GM18502 (cell line): ENCODE measurements at regions not wholly inside any gene's neighbourhood (a gene's known extent, or its start where the extent isn't known, plus 50 kb on each side); places are given as distances from the start of the nearest gene placed in this dataset.
A peak's percentile ranks its signal among the peaks of the same experiment; 100 is the strongest.
"Not testable (repeated sequence)": the region's sequence is repeated elsewhere in the genome, so short reads cannot be mapped to it uniquely, and the experiment has no call there.

Source experiments
- ATAC-seq: cut with Tn5 transposase; IDR thresholded peaks from one replicate; pipeline ENCODE4 v1.9.1; 2021; ENCODE audit warnings: mild to moderate bottlenecking; ENCODE audit not compliant: unreplicated experiment, poor library complexity

DNA sequence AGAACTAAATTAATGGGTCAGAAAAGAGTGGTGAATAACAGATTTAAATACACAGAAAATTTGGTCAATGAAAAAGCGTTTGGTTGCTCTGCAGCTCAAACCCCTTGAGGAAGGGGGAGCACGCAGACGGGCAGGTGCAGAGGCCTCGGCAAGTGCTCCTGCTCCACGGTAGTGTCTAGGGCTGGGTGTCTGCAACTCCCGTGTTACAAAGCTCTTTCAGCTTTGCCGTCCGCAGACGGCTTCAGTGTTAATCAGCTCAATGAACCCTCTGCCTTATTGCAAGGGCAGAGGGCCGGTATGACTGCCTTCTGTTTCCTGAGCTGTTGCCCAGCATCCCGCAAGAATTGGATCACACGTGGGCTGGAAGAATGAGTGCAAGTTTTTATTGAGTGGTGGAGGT is 125.7 kb upstream of the TRHDE start:
- no peak for ATAC-seq

DNA sequence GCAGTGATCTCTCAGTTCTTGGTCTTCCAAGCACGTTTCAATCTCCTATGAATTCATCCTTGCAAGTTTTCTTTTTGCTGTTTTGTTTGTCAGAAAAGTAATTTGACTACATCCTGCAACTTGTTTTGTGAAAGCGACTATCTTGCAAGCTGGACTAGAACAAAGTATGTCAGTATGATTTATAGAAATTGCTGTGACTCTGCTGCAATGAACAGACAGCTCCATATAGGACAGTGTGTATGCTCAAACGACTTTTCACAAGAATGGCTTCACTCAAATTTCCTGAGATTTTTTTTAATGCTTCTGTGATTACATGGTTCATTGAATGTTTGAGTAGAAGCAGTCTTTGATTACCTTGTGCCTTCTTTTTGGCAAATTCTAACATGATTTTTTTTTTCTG is 123.5 kb upstream of the TRHDE start:
- no peak for ATAC-seq

DNA sequence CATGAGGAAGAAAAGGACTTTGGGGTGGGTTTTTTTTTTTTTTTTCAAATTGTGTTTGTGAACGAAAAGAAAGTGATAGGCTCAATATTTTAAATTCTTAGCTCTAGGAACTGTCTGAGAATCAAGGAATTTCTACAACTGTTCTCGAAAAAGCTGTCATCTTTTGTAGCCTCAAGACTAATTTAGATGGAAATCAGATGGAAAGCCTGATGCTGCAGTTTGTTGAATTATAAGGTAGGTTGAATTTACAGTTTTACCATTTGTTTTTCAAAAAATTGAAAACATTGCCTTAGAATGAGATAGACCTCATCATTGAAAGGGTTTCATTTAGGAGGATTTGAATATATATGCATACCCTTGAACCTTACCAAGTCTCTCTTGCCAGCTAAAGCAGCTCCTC is 109.3 kb upstream of the TRHDE start:
- ATAC-seq: no peak

DNA sequence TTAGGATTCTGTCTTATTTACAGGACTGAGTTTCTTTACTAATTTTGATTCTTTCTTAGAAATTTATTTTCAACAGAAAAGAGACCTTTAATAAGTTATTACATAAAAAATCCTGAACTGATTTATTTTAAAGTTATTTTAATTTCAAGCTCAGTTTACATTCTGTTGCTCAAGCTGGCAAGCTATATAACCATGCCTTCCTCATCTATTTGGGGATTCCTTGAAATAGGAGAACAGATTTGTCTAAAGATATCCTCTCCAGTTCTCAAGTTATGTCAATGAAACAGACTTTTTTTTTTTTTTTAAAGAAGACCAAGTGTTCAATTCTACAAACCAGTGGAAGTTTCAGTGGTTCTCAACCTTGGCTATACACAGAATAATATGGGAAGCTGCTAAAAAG is 103.3 kb upstream of the TRHDE start:
- no peak for ATAC-seq

DNA sequence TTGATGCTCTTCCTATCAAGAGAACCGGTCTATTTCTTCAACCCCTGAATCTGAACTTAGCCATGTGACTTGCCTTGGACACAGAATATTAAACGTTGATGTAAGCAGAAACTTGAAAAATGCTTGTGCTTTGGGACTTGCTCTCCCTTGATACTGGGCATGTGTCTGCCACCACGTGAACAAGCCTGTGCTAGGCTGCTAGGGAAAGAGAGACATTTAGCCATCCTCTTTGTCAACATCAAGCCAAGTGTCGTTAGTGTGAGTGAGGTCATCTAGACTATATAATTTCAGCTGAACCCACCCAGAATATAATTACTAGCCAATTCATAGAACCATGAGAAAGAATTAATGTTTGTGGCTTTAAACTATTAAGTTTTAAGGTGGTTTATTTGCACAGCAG is 98.2 kb upstream of the TRHDE start:
- no peak for ATAC-seq

DNA sequence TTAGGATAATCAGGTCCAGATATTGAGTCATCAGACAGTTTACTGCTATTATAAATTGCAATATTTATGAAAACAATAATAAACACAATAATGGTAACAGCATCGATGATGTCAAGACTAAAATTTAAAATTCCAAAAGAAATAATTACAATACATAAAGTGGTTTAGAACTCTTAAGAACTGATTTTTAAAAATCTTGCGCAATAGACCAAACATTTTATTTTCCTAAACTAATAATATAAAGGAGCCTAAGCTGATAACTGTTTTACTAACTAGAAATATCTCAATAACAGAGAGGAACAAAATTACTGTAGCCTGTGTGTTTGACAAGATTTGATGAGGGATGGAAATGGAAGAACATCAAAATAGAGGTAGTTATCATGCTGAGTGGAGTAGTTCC is 93.9 kb upstream of the TRHDE start:
- ATAC-seq: no peak

DNA sequence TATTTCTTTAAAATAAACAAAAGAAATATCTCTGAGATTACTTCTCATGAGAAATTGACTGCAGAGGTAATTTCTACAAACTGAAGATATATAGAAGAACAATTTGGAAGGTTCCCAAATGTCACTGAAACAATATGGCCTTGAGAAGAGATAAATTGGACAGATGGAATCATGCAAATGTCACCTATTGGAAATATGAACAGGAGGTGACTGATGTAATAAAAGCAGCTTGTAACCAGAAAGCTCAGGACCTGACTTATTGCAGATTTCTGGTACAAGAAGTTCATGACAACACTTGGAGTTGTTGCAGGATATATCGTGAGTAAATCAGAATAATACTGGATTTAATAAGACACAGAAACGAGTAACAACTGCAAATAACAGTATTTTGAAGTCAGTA is 93.3 kb upstream of the TRHDE start:
- no peak for ATAC-seq

DNA sequence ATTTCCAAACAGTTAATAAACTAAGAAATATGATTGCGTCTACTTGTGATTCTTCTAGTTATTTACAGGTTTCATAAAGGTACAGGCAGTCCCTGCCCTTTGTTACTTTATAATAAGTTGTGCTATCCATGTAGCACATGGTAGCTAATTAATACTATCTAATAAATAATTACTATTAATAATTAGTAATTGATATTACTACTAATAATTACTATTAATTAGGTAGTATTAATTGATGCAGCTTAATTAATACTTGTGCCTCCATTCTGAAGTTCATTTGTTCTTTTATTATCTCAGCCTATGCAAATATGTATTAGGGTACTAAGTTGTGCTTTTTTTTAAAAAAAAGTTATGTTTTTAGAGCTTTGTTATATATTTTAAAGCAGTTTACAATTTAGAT is 92.3 kb upstream of the TRHDE start:
- ATAC-seq: no peak

DNA sequence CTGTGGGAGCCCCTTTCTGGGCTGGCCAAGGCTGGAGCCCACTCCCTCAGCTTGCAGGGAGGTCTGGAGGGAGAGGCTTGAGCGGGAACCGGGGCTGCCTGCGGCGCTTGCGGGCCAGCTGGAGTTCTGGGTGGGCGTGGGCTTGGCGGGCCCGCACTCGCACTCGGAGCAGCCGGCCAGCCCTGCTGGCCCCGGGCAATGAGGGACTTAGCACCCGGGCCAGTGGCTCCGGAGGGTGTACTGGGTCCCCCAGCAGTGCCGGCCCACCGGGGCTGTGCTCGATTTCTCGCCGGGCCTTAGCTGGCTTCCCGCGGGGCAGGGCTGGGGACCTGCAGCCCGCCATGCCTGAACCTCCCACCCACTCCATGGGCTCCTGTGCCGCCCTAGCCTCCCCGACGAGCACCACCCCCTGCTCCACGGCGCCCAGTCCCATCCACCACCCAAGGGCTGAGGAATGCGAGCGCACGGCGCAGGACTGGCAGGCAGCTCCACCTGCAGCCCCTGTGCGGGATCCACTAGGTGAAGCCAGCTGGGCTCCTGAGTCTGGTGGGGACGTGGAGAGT is 87.1 kb upstream of the TRHDE start:
- ATAC-seq: not testable (repeated sequence)

DNA sequence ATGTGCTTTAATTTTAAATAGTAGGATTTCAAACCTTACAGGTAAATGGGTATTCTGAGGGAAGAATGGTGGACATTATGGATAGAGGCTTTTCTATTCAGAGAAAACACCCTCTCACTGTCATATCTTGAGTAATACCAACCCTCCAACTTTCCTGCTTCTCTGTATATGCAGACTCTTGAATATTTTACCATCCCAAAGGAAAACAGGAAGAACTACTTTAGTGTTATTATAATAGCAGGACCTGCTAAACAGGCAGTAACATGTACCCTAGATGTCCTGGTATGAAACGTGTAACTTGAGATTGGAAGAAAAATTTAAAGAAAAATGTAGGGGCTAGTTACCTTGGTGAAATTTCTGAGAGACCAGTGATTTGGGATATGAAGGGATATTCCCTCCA is 82.9 kb upstream of the TRHDE start:
- ATAC-seq: no peak

DNA sequence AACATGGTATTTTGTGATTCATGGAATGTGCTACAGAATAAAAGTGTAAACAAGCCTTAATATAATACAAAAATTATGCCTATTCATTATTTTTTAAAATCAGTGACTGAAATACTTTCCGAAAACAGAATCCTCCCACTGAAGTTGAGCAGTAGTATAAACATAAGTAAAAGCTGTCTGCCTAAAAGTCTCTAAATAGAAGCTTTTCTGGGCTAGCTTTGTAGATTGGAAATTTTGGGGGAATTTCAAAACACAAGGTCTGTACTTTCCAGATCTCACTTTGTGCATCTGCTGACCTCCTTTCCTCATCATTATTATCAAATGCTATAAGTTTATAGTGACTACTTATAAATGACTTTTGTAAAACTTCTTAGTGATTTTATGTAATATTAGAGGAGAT is 80.4 kb upstream of the TRHDE start:
- ATAC-seq: peak; percentile 51

DNA sequence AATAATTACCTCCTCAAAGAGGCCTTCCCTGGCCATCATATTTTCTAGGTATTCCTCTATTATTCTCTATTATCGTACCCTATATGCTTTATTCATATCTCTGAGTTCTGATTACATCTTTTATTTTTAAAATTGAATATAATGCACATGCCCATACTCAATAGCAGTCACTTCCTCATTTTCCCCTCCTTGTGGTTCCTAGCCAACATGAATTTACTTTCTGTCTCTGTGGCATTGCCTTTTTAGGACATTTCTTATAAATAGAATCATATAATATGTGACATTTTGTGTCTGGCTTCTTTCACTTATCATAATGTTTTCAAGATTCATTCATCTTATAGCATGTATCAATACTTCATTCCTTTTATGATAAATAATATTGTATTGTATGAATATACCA is 74.4 kb upstream of the TRHDE start:
- ATAC-seq: no peak

DNA sequence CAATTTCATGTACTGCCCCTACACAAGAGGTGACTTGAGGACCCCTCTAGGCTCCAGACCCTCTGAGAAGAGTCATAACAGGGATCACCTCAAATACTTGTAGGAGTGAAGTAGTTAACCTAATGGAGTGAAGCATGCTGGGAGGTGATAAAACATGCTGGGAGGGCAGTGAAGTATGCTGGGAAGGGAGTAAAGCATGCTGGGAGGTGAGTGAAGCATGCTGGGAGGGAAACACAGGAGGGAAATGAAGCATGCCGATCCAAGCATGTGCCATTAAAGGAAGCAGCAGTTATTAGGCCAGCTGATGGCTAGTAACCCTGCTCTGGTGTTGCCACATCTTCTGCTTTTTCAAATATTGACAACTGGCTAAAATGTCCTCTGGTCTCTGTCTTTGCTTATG is 70.7 kb upstream of the TRHDE start:
- ATAC-seq: no peak

DNA sequence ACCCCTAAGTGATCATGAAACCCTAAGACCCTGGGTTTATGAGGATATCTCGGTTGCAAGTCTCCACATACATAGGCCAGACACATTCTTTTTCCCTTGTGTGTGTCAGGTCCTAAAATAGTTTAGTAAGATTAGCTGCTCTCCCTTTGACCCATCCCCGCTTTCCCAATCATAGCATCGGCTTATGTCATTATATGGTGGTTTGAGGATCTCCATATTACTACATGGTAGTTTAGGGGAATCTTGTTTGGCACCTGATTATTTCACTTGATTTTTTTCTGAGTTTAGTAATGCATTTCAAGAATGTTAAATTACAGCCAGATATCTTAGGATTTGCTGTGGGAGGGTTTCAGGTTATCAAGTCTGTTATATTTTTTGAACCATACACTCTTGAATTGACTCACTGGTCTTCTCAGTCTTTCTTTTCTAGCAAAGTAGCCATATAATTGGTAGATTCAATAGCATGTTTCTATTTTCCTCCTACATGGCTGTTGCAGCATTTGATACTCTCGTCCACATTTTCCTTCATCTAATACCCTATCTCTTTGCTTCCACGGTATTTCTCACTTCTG is 68.3 kb upstream of the TRHDE start:
- ATAC-seq: peak; percentile 39

DNA sequence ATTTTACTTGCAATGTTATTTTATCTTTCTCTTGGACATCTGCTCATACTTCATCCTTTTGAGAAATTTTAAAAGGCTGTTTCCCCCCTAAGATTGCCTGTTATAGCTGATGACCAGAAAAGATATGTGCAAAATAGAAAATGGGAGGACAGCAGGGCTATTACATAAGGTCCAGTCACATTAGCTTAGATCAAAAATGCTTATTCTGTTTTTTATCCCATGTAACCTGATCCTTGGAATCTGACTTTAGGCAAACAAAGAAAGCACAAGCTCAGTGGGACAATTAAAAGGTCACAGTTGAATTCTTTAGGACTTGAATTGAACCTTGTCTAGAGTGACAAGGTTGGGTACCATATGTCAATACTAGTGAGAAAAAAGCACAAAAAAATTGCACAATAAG is 65.1 kb upstream of the TRHDE start:
- ATAC-seq: no peak

DNA sequence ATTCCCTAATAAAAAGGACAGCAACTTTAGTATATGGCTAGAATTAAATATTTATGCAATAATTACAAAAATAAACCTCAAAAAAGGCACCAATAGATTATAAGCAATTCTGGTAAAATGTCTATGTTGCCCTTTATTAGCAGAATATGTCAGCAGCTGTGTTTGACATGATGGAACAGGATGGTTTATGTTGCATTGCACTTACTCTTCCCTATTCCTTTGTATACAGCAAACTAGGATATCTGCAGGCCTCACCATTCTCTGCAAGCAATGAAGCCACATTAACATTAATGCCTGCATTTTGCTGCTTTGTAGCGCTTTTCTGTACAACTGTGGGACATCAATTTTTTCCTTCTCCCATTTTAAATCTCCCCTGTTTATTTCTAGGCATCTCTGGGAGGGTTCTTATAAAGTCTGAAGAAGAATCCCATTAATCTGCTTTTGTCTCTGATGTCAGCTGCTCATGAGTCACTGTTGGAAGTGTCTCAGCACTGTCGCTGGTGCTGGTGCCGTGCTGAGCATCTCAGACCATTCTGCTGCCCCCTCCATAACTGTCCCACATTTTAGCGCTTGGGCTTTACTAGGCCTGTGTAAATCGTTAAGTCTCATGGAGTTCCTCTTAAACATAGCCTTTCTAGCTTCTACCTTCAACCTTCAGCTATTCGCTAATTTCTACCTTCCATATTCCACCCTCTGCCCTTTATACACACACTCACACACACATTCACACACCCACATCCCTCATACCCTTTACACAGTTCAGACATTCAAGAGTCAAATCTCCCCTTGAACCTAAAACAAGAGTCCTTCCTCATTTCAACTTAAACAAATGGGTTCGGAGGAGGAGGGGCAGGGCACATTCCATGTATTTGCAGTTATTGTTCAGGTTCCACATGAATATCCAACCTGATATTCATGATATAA is 64.4 kb upstream of the TRHDE start:
- no peak for ATAC-seq

DNA sequence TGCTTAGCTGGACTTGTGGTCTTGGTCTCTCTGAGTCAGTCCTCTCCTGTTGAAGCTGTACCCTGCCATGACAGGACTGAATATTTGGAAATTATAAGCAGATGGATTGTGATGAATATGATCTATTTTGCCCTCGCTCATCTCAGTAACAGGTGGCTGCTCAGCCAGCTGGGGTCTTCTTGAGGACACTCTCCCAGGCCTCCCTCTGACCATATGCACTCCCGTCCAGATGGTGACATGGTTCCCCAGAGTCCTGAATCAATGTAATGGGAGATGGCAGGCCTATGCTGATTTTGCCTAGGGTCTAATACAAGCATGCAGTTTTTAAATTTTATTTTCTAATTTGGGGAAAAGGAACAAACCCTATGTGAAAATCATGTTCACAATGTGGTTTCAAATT is 63.1 kb upstream of the TRHDE start:
- ATAC-seq: no peak

DNA sequence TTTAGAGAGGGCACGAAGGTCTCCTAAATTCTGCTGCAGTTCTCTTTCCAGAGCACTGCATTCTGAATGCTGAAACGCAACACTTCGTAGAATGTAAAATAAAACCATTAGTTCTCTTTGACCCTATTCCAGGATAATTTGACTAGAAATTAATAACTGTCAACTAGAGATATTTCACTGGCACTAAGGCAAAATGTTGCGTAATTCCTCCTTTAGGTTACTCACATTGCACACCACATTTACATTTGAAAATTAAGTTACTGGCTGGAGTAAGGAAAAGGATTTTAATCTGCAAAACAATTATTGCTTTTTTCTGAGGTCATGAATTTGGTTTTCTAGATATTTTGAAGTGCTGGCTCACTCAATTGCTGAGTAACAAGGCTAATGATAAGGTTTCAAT is 58.0 kb upstream of the TRHDE start:
- ATAC-seq: no peak

DNA sequence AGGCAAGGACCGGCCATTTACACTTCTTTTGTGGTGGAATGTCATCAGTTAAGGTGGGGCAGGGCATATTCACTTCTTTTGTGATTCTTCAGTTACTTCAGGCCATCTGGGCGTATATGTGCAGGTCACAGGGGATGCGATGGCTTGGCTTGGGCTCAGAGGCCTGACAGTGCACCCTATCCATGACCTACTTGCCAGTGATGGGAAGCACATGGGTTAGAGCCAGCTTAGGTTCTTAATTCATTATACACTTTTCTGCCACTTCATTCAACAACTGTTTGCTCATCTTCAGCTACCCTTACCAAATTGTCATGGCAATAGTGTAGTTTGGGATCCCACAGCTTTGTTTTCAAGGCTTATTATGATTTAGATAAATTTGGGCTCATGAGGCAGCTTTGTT is 56.9 kb upstream of the TRHDE start:
- ATAC-seq: not testable (repeated sequence)

DNA sequence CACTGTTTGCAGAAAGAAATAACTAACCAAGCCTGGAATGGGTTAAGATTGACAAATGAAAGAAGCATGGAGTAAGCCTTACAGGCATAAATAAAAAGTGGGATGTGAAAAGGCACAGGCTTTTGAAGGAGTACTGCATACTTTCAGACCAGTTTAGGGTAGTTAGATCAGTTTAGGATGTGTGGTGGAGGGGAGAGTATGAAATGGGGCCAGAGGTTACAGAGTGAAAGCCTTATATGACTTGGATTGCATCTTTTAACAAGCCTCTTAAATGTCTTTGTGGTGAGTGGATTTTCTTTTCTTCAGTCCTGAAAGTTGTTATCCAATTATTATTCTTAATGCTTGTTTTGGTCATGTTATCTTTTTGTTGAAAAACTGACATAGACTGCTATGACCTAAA is 52.2 kb upstream of the TRHDE start:
- ATAC-seq: no peak
